Uterus (tissue), 2 donors: ENCODE measurements at regions not wholly inside any gene's neighbourhood (a gene's known extent, or its start where the extent isn't known, plus 50 kb on each side); places are given as distances from the start of the nearest gene placed in this dataset.

ENCODE experiments used
- POLR2A ChIP-seq, 2 donors: fragments of 450-650 bp; IDR thresholded peaks; one replicate each; pipeline ENCODE4 v1.6.1; 2016; ENCODE audit warnings: antibody characterized with exemption in 2 of 2, mild to moderate bottlenecking in 1 of 2, moderate library complexity in 1 of 2
- TF ChIP-seq, protein P1 (sequence below), 4 experiments: fragments of 200-600 bp in 2 of 4; fragments of 450-650 bp in 2 of 4; sonication (generic) in 2 of 4; IDR thresholded peaks; one replicate each; pipeline ENCODE4 v1.5.1; 2016 to 2019; ENCODE audit warnings: antibody characterized with exemption in 4 of 4, mild to moderate bottlenecking in 2 of 4, moderate library complexity in 1 of 4

DNA sequence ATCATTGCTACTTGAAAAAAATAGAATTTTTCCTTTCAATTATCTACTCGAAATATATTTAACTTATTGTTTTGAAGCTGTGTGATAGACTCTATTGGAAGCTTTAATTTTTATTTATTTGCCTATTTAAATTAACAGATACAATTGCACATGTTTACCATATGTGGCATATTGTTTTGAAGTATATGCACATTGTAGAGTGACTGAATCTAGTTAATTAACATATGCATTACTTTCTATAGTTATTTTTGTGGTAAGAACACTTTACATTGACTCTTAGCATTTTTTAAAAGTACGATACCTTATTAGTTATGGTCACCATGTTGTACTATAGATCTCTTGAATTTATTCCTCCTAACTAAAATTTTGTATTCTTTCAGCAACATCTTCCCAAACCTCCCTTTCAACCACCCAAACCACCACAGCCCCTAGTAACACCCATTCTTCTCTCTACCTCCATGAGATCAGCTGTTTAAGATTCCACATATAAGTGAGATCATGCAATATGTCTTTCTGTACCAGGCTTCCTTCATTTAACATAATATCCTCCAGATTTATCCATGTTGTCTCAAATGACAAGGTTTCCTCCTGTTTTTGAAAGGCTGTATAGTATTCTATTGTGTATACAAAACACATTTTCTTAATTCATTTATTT is 58.5 kb upstream of the SPHKAP start:
- TF ChIP-seq, protein P1, sequence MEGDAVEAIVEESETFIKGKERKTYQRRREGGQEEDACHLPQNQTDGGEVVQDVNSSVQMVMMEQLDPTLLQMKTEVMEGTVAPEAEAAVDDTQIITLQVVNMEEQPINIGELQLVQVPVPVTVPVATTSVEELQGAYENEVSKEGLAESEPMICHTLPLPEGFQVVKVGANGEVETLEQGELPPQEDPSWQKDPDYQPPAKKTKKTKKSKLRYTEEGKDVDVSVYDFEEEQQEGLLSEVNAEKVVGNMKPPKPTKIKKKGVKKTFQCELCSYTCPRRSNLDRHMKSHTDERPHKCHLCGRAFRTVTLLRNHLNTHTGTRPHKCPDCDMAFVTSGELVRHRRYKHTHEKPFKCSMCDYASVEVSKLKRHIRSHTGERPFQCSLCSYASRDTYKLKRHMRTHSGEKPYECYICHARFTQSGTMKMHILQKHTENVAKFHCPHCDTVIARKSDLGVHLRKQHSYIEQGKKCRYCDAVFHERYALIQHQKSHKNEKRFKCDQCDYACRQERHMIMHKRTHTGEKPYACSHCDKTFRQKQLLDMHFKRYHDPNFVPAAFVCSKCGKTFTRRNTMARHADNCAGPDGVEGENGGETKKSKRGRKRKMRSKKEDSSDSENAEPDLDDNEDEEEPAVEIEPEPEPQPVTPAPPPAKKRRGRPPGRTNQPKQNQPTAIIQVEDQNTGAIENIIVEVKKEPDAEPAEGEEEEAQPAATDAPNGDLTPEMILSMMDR (IDR thresholded peaks at IDR 0.05): no peak
- no peak for TF ChIP-seq POLR2A (IDR thresholded peaks at IDR 0.05)
